ENCODE measurements at regions not wholly inside any gene's neighbourhood (a gene's known extent, or its start where the extent isn't known, plus 50 kb on each side); places are given as distances from the start of the nearest gene placed in this dataset.
A peak's percentile ranks its signal among the peaks of the same experiment; 100 is the strongest.

GRCh38 chr11:90916706-90917105 is 693.9 kb upstream of the CHORDC1 start:
- Histone ChIP-seq H3K4me3 (ENCODE audit: low read length) (no peak overlapping the region), H4K20me1 (ENCODE audit: insufficient read depth, low read length) (no peaks in the 10 kb centered on the region), H2AFZ (ENCODE audit: low read depth, low read length) (no peak overlapping the region), H3K4me2 (ENCODE audit: low read length) (no peak overlapping the region), H3K9me3 (ENCODE audit: insufficient read depth, low read length) (no peaks in the 10 kb centered on the region; the same call in 1 of the 2 replicates), H3K27ac (ENCODE audit: low read length) (no peak overlapping the region), H3K4me1 (ENCODE audit: low read length) (peaks cover 3% of the 10 kb centered on the region; the same call in 1 of the 2 replicates), H3K27me3 (ENCODE audit: low read depth, low read length) (no peaks in the 10 kb centered on the region), H3K9ac (ENCODE audit: low read length) (no peak overlapping the region), H3K79me2 (ENCODE audit: low read length) (no peaks in the 10 kb centered on the region), H3K36me3 (replicated peaks; ENCODE audit: low read depth, low read length) (no peaks in the 10 kb centered on the region)
- TF ChIP-seq EZH2phosphoT487 (IDR thresholded peaks at IDR 0.05; ENCODE audit: low read depth) (no peak), CTCF (IDR thresholded peaks at IDR 0.05; ENCODE audit: low read depth, low read length) (no peak)

GRCh38 chr11:90913131-90913668 is 690.4 kb upstream of the CHORDC1 start:
- H3K27me3 ChIP-seq (ENCODE audit: low read depth, low read length): no peaks in the 10 kb centered on the region
- H3K9ac ChIP-seq (ENCODE audit: low read length): no peak overlapping the region
- peaks cover 10% of the 10 kb centered on the region for H3K4me1 ChIP-seq (ENCODE audit: low read length)
- TF ChIP-seq EZH2phosphoT487 (IDR thresholded peaks at IDR 0.05; ENCODE audit: low read depth) (no peak), CTCF (IDR thresholded peaks at IDR 0.05; ENCODE audit: low read depth, low read length) (no peak)
- H3K36me3 ChIP-seq (replicated peaks; ENCODE audit: low read depth, low read length): no peaks in the 10 kb centered on the region
- H3K79me2 ChIP-seq (ENCODE audit: low read length): no peaks in the 10 kb centered on the region
- no peak overlapping the region for H3K27ac ChIP-seq (ENCODE audit: low read length)
- H2AFZ ChIP-seq (ENCODE audit: low read depth, low read length): no peak overlapping the region
- no peaks in the 10 kb centered on the region for H4K20me1 ChIP-seq (ENCODE audit: insufficient read depth, low read length)
- no peak overlapping the region for H3K4me2 ChIP-seq (ENCODE audit: low read length)
- H3K9me3 ChIP-seq (ENCODE audit: insufficient read depth, low read length): no peaks in the 10 kb centered on the region
- H3K4me3 ChIP-seq (ENCODE audit: low read length): no peak overlapping the region

GRCh38 chr11:90912631-90913030 is 689.8 kb upstream of the CHORDC1 start:
- H3K36me3 ChIP-seq (replicated peaks; ENCODE audit: low read depth, low read length): no peaks in the 10 kb centered on the region
- no peaks in the 10 kb centered on the region for H3K9me3 ChIP-seq (ENCODE audit: insufficient read depth, low read length)
- H3K4me3 ChIP-seq (ENCODE audit: low read length): no peak overlapping the region
- no peak overlapping the region for H3K9ac ChIP-seq (ENCODE audit: low read length)
- H3K4me2 ChIP-seq (ENCODE audit: low read length): no peak overlapping the region
- H3K27ac ChIP-seq (ENCODE audit: low read length): no peak overlapping the region
- no peaks in the 10 kb centered on the region for H3K79me2 ChIP-seq (ENCODE audit: low read length)
- H4K20me1 ChIP-seq (ENCODE audit: insufficient read depth, low read length): no peaks in the 10 kb centered on the region
- H3K27me3 ChIP-seq (ENCODE audit: low read depth, low read length): no peaks in the 10 kb centered on the region
- peaks cover 10% of the 10 kb centered on the region for H3K4me1 ChIP-seq (ENCODE audit: low read length)
- H2AFZ ChIP-seq (ENCODE audit: low read depth, low read length): no peak overlapping the region
- TF ChIP-seq CTCF (IDR thresholded peaks at IDR 0.05; ENCODE audit: low read depth, low read length) (no peak), EZH2phosphoT487 (IDR thresholded peaks at IDR 0.05; ENCODE audit: low read depth) (no peak)

- Histone ChIP-seq H3K9ac (ENCODE audit: low read length) (no peak overlapping the region), H2AFZ (ENCODE audit: low read depth, low read length) (no peak overlapping the region), H3K9me3 (ENCODE audit: insufficient read depth, low read length) (no peaks in the 10 kb centered on the region), H3K27ac (ENCODE audit: low read length) (no peak overlapping the region), H3K4me1 (ENCODE audit: low read length) (peaks cover 10% of the 10 kb centered on the region), H4K20me1 (ENCODE audit: insufficient read depth, low read length) (no peaks in the 10 kb centered on the region), H3K4me2 (ENCODE audit: low read length) (peak overlapping the region; percentile 16), H3K79me2 (ENCODE audit: low read length) (no peaks in the 10 kb centered on the region), H3K36me3 (replicated peaks; ENCODE audit: low read depth, low read length) (no peaks in the 10 kb centered on the region), H3K27me3 (ENCODE audit: low read depth, low read length) (no peaks in the 10 kb centered on the region), H3K4me3 (ENCODE audit: low read length) (no peak overlapping the region)
- no peak for TF ChIP-seq EZH2phosphoT487 (IDR thresholded peaks at IDR 0.05; ENCODE audit: low read depth)
- no peak for TF ChIP-seq CTCF (IDR thresholded peaks at IDR 0.05; ENCODE audit: low read depth, low read length)
Measured at GRCh38 chr11:90911192-90911591, 688.3 kb upstream of the CHORDC1 start.
